ENCODE measurements at regions not wholly inside any gene's neighbourhood (a gene's known extent, or its start where the extent isn't known, plus 50 kb on each side); places are given as distances from the start of the nearest gene placed in this dataset.

GRCh38 chr10:59011972-59012632 lies 164.3 kb upstream of the PHYHIPL start:
- no peaks in the 10 kb centered on the region for H3K36me3 ChIP-seq (ENCODE audit: control insufficient read depth, insufficient read depth, low read length)
- no peaks in the 10 kb centered on the region for H3K27me3 ChIP-seq (ENCODE audit: control insufficient read depth, insufficient read depth, low read length)
- no peak overlapping the region for H3K27ac ChIP-seq (ENCODE audit: low read depth, low read length)
- H3K4me3 ChIP-seq (ENCODE audit: low read length), result no peak overlapping the region
- H3K9ac ChIP-seq (ENCODE audit: low read length), result no peak overlapping the region
- H3K4me1 ChIP-seq (ENCODE audit: control insufficient read depth, insufficient read depth, low read length), result no peaks in the 10 kb centered on the region

GRCh38 chr10:59012839-59013238 lies 163.6 kb upstream of the PHYHIPL start:
- Histone ChIP-seq H3K4me1 (ENCODE audit: control insufficient read depth, insufficient read depth, low read length) (no peaks in the 10 kb centered on the region), H3K27ac (ENCODE audit: low read depth, low read length) (no peak overlapping the region), H3K4me3 (ENCODE audit: low read length) (no peak overlapping the region), H3K36me3 (ENCODE audit: control insufficient read depth, insufficient read depth, low read length) (no peaks in the 10 kb centered on the region), H3K27me3 (ENCODE audit: control insufficient read depth, insufficient read depth, low read length) (no peaks in the 10 kb centered on the region), H3K9ac (ENCODE audit: low read length) (no peak overlapping the region)

- Histone ChIP-seq H3K27ac (ENCODE audit: low read depth, low read length) (no peak overlapping the region), H3K4me3 (ENCODE audit: low read length) (no peak overlapping the region)
These were observed 160.4 kb upstream of the PHYHIPL start for GRCh38 chr10:59016043-59016442.

GRCh38 chr10:59018977-59019376 lies 157.5 kb upstream of the PHYHIPL start:
- H3K27ac ChIP-seq (ENCODE audit: low read depth, low read length), result no peak overlapping the region
- H3K4me1 ChIP-seq (ENCODE audit: control insufficient read depth, insufficient read depth, low read length), result no peaks in the 10 kb centered on the region
- H3K4me3 ChIP-seq (ENCODE audit: low read length), result no peak overlapping the region
- H3K9ac ChIP-seq (ENCODE audit: low read length), result no peak overlapping the region
- H3K27me3 ChIP-seq (ENCODE audit: control insufficient read depth, insufficient read depth, low read length), result no peaks in the 10 kb centered on the region
- H3K36me3 ChIP-seq (ENCODE audit: control insufficient read depth, insufficient read depth, low read length), result no peaks in the 10 kb centered on the region

More at GRCh38 chr10:59016043-59016442, 160.4 kb upstream of the PHYHIPL start:
- no peaks in the 10 kb centered on the region for H3K27me3 ChIP-seq (ENCODE audit: control insufficient read depth, insufficient read depth, low read length)
- no peak overlapping the region for H3K9ac ChIP-seq (ENCODE audit: low read length)
- H3K4me1 ChIP-seq (ENCODE audit: control insufficient read depth, insufficient read depth, low read length), result no peaks in the 10 kb centered on the region
- no peaks in the 10 kb centered on the region for H3K36me3 ChIP-seq (ENCODE audit: control insufficient read depth, insufficient read depth, low read length)

GRCh38 chr10:59019603-59020002 lies 156.8 kb upstream of the PHYHIPL start:
- H3K27me3 ChIP-seq (ENCODE audit: control insufficient read depth, insufficient read depth, low read length), result no peaks in the 10 kb centered on the region
- H3K9ac ChIP-seq (ENCODE audit: low read length), result no peak overlapping the region
- H3K4me1 ChIP-seq (ENCODE audit: control insufficient read depth, insufficient read depth, low read length), result no peaks in the 10 kb centered on the region
- H3K4me3 ChIP-seq (ENCODE audit: low read length), result no peak overlapping the region
- H3K27ac ChIP-seq (ENCODE audit: low read depth, low read length), result no peak overlapping the region
- H3K36me3 ChIP-seq (ENCODE audit: control insufficient read depth, insufficient read depth, low read length), result no peaks in the 10 kb centered on the region

GRCh38 chr10:59020502-59020901 lies 155.9 kb upstream of the PHYHIPL start:
- Histone ChIP-seq H3K27ac (ENCODE audit: low read depth, low read length) (no peak overlapping the region), H3K4me1 (ENCODE audit: control insufficient read depth, insufficient read depth, low read length) (no peaks in the 10 kb centered on the region), H3K27me3 (ENCODE audit: control insufficient read depth, insufficient read depth, low read length) (no peaks in the 10 kb centered on the region), H3K4me3 (ENCODE audit: low read length) (no peak overlapping the region), H3K36me3 (ENCODE audit: control insufficient read depth, insufficient read depth, low read length) (no peaks in the 10 kb centered on the region), H3K9ac (ENCODE audit: low read length) (no peak overlapping the region)

GRCh38 chr10:59025981-59026765 lies 150.3 kb upstream of the PHYHIPL start:
- no peaks in the 10 kb centered on the region for H3K4me1 ChIP-seq (ENCODE audit: control insufficient read depth, insufficient read depth, low read length)
- no peaks in the 10 kb centered on the region for H3K27me3 ChIP-seq (ENCODE audit: control insufficient read depth, insufficient read depth, low read length)
- H3K4me3 ChIP-seq (ENCODE audit: low read length), result no peak overlapping the region
- H3K27ac ChIP-seq (ENCODE audit: low read depth, low read length), result no peak overlapping the region
- H3K36me3 ChIP-seq (ENCODE audit: control insufficient read depth, insufficient read depth, low read length), result no peaks in the 10 kb centered on the region
- no peak overlapping the region for H3K9ac ChIP-seq (ENCODE audit: low read length)

- H3K36me3 ChIP-seq (ENCODE audit: control insufficient read depth, insufficient read depth, low read length), result no peaks in the 10 kb centered on the region
- no peaks in the 10 kb centered on the region for H3K27me3 ChIP-seq (ENCODE audit: control insufficient read depth, insufficient read depth, low read length)
- no peak overlapping the region for H3K9ac ChIP-seq (ENCODE audit: low read length)
- H3K27ac ChIP-seq (ENCODE audit: low read depth, low read length), result no peak overlapping the region
- H3K4me3 ChIP-seq (ENCODE audit: low read length), result no peak overlapping the region
- H3K4me1 ChIP-seq (ENCODE audit: control insufficient read depth, insufficient read depth, low read length), result no peaks in the 10 kb centered on the region
These were observed 148.3 kb upstream of the PHYHIPL start for GRCh38 chr10:59027975-59028655.

- Histone ChIP-seq H3K27me3 (ENCODE audit: control insufficient read depth, insufficient read depth, low read length) (no peaks in the 10 kb centered on the region), H3K4me1 (ENCODE audit: control insufficient read depth, insufficient read depth, low read length) (no peaks in the 10 kb centered on the region), H3K27ac (ENCODE audit: low read depth, low read length) (no peak overlapping the region), H3K4me3 (ENCODE audit: low read length) (no peak overlapping the region), H3K36me3 (ENCODE audit: control insufficient read depth, insufficient read depth, low read length) (no peaks in the 10 kb centered on the region), H3K9ac (ENCODE audit: low read length) (no peak overlapping the region)
These were observed 142.8 kb upstream of the PHYHIPL start for GRCh38 chr10:59033622-59034021.

- no peak overlapping the region for H3K9ac ChIP-seq (ENCODE audit: low read length)
- no peaks in the 10 kb centered on the region for H3K36me3 ChIP-seq (ENCODE audit: control insufficient read depth, insufficient read depth, low read length)
- no peaks in the 10 kb centered on the region for H3K27me3 ChIP-seq (ENCODE audit: control insufficient read depth, insufficient read depth, low read length)
- H3K27ac ChIP-seq (ENCODE audit: low read depth, low read length), result no peak overlapping the region
- no peak overlapping the region for H3K4me3 ChIP-seq (ENCODE audit: low read length)
- H3K4me1 ChIP-seq (ENCODE audit: control insufficient read depth, insufficient read depth, low read length), result no peaks in the 10 kb centered on the region
These were observed 140.0 kb upstream of the PHYHIPL start for GRCh38 chr10:59036311-59037017.

GRCh38 chr10:59037018-59037389 lies 139.4 kb upstream of the PHYHIPL start:
- Histone ChIP-seq H3K36me3 (ENCODE audit: control insufficient read depth, insufficient read depth, low read length) (no peaks in the 10 kb centered on the region), H3K4me1 (ENCODE audit: control insufficient read depth, insufficient read depth, low read length) (no peaks in the 10 kb centered on the region), H3K9ac (ENCODE audit: low read length) (no peak overlapping the region), H3K27me3 (ENCODE audit: control insufficient read depth, insufficient read depth, low read length) (no peaks in the 10 kb centered on the region), H3K4me3 (ENCODE audit: low read length) (no peak overlapping the region), H3K27ac (ENCODE audit: low read depth, low read length) (no peak overlapping the region)

- Histone ChIP-seq H3K4me3 (ENCODE audit: low read length) (no peak overlapping the region), H3K27me3 (ENCODE audit: control insufficient read depth, insufficient read depth, low read length) (no peaks in the 10 kb centered on the region), H3K4me1 (ENCODE audit: control insufficient read depth, insufficient read depth, low read length) (no peaks in the 10 kb centered on the region), H3K36me3 (ENCODE audit: control insufficient read depth, insufficient read depth, low read length) (no peaks in the 10 kb centered on the region), H3K27ac (ENCODE audit: low read depth, low read length) (no peak overlapping the region), H3K9ac (ENCODE audit: low read length) (no peak overlapping the region)
These were observed 138.9 kb upstream of the PHYHIPL start for GRCh38 chr10:59037506-59037905.

Measured in rectal smooth muscle tissue (tissue), 1 donor.